ENCODE measurements at regions not wholly inside any gene's neighbourhood (a gene's known extent, or its start where the extent isn't known, plus 50 kb on each side); places are given as distances from the start of the nearest gene placed in this dataset.
"Not testable (repeated sequence)": the region's sequence is repeated elsewhere in the genome, so short reads cannot be mapped to it uniquely, and the experiment has no call there.

GRCh38 chr4:27635936-27636913, 775.6 kb downstream of the STIM2 start:
- DNase-seq (ENCODE audit: low spot score): no peak

GRCh38 chr4:27638163-27638915, 777.7 kb downstream of the STIM2 start:
- no peak for DNase-seq (ENCODE audit: low spot score)

- DNase-seq (ENCODE audit: low spot score): no peak
Measured at GRCh38 chr4:27643101-27643500, 782.5 kb downstream of the STIM2 start.

GRCh38 chr4:27648416-27648815, 787.8 kb downstream of the STIM2 start:
- DNase-seq (ENCODE audit: low spot score): no peak

- no peak for DNase-seq (ENCODE audit: low spot score)
Measured at GRCh38 chr4:27662426-27662825, 801.8 kb downstream of the STIM2 start.

- DNase-seq (ENCODE audit: low spot score): peak; percentile 16
Measured at GRCh38 chr4:27666943-27667342, 806.3 kb downstream of the STIM2 start.

GRCh38 chr4:27668001-27668400, 807.4 kb downstream of the STIM2 start:
- no peak for DNase-seq (ENCODE audit: low spot score)

- no peak for DNase-seq (ENCODE audit: low spot score)
Measured at GRCh38 chr4:27678027-27678426, 817.4 kb downstream of the STIM2 start.

- DNase-seq (ENCODE audit: low spot score): peak; percentile 67
Measured at GRCh38 chr4:27684610-27685011, 824.0 kb downstream of the STIM2 start.

- no peak for DNase-seq (ENCODE audit: low spot score)
Measured at GRCh38 chr4:27685091-27685490, 824.5 kb downstream of the STIM2 start.

- no peak for DNase-seq (ENCODE audit: low spot score)
Measured at GRCh38 chr4:27685947-27686346, 825.3 kb downstream of the STIM2 start.

GRCh38 chr4:27692158-27692557, 831.5 kb downstream of the STIM2 start:
- DNase-seq (ENCODE audit: low spot score): peak; percentile 55

- DNase-seq (ENCODE audit: low spot score): no peak
Measured at GRCh38 chr4:27692868-27693634, 832.4 kb downstream of the STIM2 start.

- not testable (repeated sequence) for DNase-seq (ENCODE audit: low spot score)
Measured at GRCh38 chr4:27696257-27696656, 835.6 kb downstream of the STIM2 start.

GRCh38 chr4:27701606-27702005, 841.0 kb downstream of the STIM2 start:
- DNase-seq (ENCODE audit: low spot score): no peak

GRCh38 chr4:27702730-27703431, 842.2 kb downstream of the STIM2 start:
- DNase-seq (ENCODE audit: low spot score): peak; percentile 17

GRCh38 chr4:27703771-27704170, 843.1 kb downstream of the STIM2 start:
- no peak for DNase-seq (ENCODE audit: low spot score)

GRCh38 chr4:27711041-27711440, 850.4 kb downstream of the STIM2 start:
- DNase-seq (ENCODE audit: low spot score): no peak

- peak; percentile 15 for DNase-seq (ENCODE audit: low spot score)
Measured at GRCh38 chr4:27714073-27714472, 853.4 kb downstream of the STIM2 start.

GRCh38 chr4:27716693-27717430, 856.2 kb downstream of the STIM2 start:
- DNase-seq (ENCODE audit: low spot score): no peak

- no peak for DNase-seq (ENCODE audit: low spot score)
Measured at GRCh38 chr4:27717431-27717755, 856.8 kb downstream of the STIM2 start.

Measured in HT-29 (cell line).